NCI-H1436 treated with DMSO at 0.1 percent for 48 hours (cell line): ENCODE measurements at regions not wholly inside any gene's neighbourhood (a gene's known extent, or its start where the extent isn't known, plus 50 kb on each side); places are given as distances from the start of the nearest gene placed in this dataset.

ENCODE experiments used
- DNase-seq: peaks from one replicate; lab custom pipeline; 2025; lab: John Stamatoyannopoulos, UW

GRCh38 chr1:83027511-83027910 lies 971.4 kb downstream of the TTLL7 start:
- DNase-seq: no peak

GRCh38 chr1:83026745-83027144 lies 972.2 kb downstream of the TTLL7 start:
- DNase-seq: no peak

GRCh38 chr1:83024251-83024767 lies 974.6 kb downstream of the TTLL7 start:
- DNase-seq: no peak

GRCh38 chr1:83023212-83023611 lies 975.7 kb downstream of the TTLL7 start:
- DNase-seq: no peak

- no peak for DNase-seq
These were observed 976.7 kb downstream of the TTLL7 start for GRCh38 chr1:83022206-83022605.

GRCh38 chr1:83017701-83018100 lies 981.2 kb downstream of the TTLL7 start:
- no peak for DNase-seq

GRCh38 chr1:83017276-83017675 lies 981.7 kb downstream of the TTLL7 start:
- no peak for DNase-seq

GRCh38 chr1:83016354-83016849 lies 982.5 kb downstream of the TTLL7 start:
- DNase-seq: no peak

GRCh38 chr1:83015163-83015562 lies 983.8 kb downstream of the TTLL7 start:
- no peak for DNase-seq

GRCh38 chr1:83012950-83013349 lies 986.0 kb downstream of the TTLL7 start:
- DNase-seq: no peak

- no peak for DNase-seq
These were observed 987.7 kb downstream of the TTLL7 start for GRCh38 chr1:83011265-83011664.

- DNase-seq: no peak
These were observed 992.7 kb downstream of the TTLL7 start for GRCh38 chr1:83006271-83006670.

- no peak for DNase-seq
These were observed 998.6 kb downstream of the TTLL7 start for GRCh38 chr1:83000286-83000685.

GRCh38 chr1:82995951-82996350 lies 1003.0 kb downstream of the TTLL7 start:
- DNase-seq: no peak

GRCh38 chr1:82994616-82995263 lies 1004.2 kb downstream of the TTLL7 start:
- DNase-seq: no peak

- DNase-seq: no peak
These were observed 1007.4 kb downstream of the TTLL7 start for GRCh38 chr1:82991569-82991968.

- DNase-seq: no peak
These were observed 1019.2 kb downstream of the TTLL7 start for GRCh38 chr1:82979593-82980236.

- DNase-seq: no peak
These were observed 1020.2 kb downstream of the TTLL7 start for GRCh38 chr1:82978461-82979324.

GRCh38 chr1:82972841-82973553 lies 1025.9 kb downstream of the TTLL7 start:
- DNase-seq: no peak

GRCh38 chr1:82969340-82969739 lies 1029.6 kb downstream of the TTLL7 start:
- DNase-seq: no peak

- no peak for DNase-seq
These were observed 1036.3 kb downstream of the TTLL7 start for GRCh38 chr1:82962658-82963057.
